Rectal smooth muscle tissue (tissue), 1 donor: ENCODE measurements at regions not wholly inside any gene's neighbourhood (a gene's known extent, or its start where the extent isn't known, plus 50 kb on each side); places are given as distances from the start of the nearest gene placed in this dataset.

Source experiments
- H3K27ac ChIP-seq: one replicate; pipeline ENCODE4 v1.7.0; 2013; ENCODE audit warnings: low read depth, low read length, inconsistent platforms
- H3K27me3 ChIP-seq: one replicate; pipeline ENCODE4 v1.7.0; 2013; ENCODE audit warnings: low read length; ENCODE audit not compliant: control insufficient read depth, insufficient read depth
- H3K36me3 ChIP-seq: one replicate; pipeline ENCODE4 v1.7.0; 2013; ENCODE audit warnings: low read length; ENCODE audit not compliant: control insufficient read depth, insufficient read depth
- H3K4me1 ChIP-seq: one replicate; pipeline ENCODE4 v1.7.0; 2013; ENCODE audit warnings: low read length; ENCODE audit not compliant: control insufficient read depth, insufficient read depth
- H3K4me3 ChIP-seq: one replicate; pipeline ENCODE4 v1.7.0; 2013; ENCODE audit warnings: low read length
- H3K9ac ChIP-seq: one replicate; pipeline ENCODE4 v1.7.0; 2013; ENCODE audit warnings: low read length

DNA sequence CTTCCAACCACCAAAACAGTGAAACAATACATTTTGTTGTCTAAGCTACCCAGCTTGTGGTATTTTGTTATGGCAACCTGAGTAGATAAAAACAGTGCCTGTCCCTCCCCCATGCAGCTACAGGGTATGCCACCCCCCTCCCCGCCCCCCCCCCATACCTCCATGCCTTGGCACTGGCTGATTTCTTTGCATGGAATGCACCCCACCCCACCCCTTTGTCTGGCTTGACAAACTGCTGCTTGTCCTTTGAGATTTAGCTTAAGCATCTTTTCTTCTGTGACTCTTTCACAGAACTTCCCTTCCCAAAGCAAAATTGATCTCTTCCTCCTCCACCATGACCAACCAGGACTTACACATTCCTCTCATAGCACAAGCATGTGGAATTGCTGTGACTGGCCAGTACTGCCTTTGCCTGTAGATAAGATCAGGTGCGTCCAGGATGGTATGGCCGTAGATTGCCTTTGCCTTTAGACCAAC, 64.6 kb upstream of the ADGRF1 start:
- Histone ChIP-seq H3K4me3 (no peak overlapping the region), H3K9ac (no peak overlapping the region), H3K27me3 (no peaks in the 10 kb centered on the region), H3K27ac (peak overlapping the region; percentile 56), H3K4me1 (peaks cover 4% of the 10 kb centered on the region), H3K36me3 (no peaks in the 10 kb centered on the region)

GRCh38 chr6:47106216-47106615, 64.1 kb upstream of the ADGRF1 start:
- Histone ChIP-seq H3K4me3 (no peak overlapping the region), H3K36me3 (no peaks in the 10 kb centered on the region), H3K27me3 (no peaks in the 10 kb centered on the region), H3K4me1 (peaks cover 4% of the 10 kb centered on the region), H3K27ac (peak overlapping the region; percentile 56), H3K9ac (no peak overlapping the region)

DNA sequence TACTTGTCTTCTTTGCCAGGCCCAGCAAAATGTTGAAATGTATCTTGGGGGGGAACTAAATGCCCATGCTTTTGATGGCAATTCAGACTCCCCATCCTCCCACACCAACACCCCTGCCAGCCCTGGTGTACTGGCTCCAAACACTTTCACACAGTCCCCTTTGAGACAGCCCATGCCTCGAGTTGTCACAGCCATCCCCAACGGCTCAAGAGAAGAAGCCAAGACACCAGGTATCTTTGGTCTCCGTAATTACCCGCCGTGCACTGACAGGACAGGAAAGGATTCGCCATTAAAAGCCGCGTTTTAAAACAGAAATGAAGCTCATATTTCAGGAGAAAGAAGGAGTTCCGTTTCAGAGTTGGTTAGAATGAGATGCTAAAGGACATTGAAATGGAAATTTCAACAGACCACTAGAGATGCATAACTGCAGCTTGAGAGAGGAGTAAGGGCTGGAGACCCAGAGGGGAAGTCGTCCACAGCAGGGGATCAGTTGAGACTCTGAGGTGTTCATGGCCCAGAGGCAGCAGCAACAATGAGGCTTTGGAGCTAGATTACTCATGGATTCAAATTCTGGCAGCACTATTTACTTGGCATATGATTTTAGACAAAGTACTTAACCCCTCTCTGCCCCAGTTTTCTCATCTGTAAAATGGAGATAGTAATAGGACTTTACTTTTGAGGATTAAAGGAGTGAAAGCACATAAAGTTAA, 63.5 kb upstream of the ADGRF1 start:
- Histone ChIP-seq H3K27ac (peak overlapping the region; percentile 56), H3K4me3 (no peak overlapping the region), H3K36me3 (no peaks in the 10 kb centered on the region), H3K27me3 (no peaks in the 10 kb centered on the region), H3K4me1 (peaks cover 4% of the 10 kb centered on the region), H3K9ac (no peak overlapping the region)

GRCh38 chr6:47103931-47104330, 61.8 kb upstream of the ADGRF1 start:
- Histone ChIP-seq H3K27me3 (no peaks in the 10 kb centered on the region), H3K4me3 (no peak overlapping the region), H3K4me1 (peaks cover 4% of the 10 kb centered on the region), H3K9ac (no peak overlapping the region), H3K27ac (no peak overlapping the region), H3K36me3 (no peaks in the 10 kb centered on the region)

DNA sequence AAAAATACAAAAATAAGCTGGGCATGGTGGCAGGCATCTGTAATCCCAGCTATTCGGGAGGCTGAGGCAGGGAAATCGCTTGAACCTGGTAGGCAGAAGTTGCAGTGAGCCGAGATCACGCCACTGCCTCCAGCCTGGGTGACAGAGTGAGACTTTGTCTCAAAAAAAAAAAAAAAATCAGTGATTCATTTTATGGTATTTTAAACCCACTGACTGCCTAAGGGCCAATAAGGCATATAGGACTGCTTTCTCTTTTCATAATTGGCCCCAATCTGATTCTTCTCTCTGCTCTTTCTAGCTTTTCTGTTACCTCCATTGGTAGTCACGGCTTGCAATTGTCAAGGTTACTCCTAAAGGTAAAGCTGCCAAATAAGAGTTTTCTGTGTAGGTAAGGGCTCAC, 60.2 kb upstream of the ADGRF1 start:
- no peak overlapping the region for H3K9ac ChIP-seq
- no peaks in the 10 kb centered on the region for H3K36me3 ChIP-seq
- H3K27me3 ChIP-seq: no peaks in the 10 kb centered on the region
- H3K27ac ChIP-seq: no peak overlapping the region
- H3K4me1 ChIP-seq: peaks cover 4% of the 10 kb centered on the region
- no peak overlapping the region for H3K4me3 ChIP-seq

DNA sequence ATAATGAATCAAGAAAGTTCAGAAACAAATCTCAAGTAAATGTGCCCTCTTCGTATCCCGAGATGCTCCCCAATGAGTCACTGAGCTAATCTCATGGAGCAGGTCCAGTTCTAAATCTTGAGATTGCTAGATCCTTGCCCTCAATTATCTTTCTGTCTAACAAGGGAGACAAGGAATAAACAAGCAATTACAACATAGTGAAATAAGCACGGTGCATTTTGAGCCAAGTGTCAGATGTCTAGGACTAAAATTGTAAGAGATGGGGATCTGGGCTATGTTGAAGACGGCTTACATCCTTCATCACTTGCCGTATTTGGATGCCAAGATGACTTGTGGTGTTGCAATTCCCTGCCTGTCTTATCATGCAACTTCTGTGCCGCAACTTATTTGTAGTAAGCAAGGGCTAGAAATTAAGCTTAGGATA, 56.5 kb upstream of the ADGRF1 start:
- no peak overlapping the region for H3K27ac ChIP-seq

DNA sequence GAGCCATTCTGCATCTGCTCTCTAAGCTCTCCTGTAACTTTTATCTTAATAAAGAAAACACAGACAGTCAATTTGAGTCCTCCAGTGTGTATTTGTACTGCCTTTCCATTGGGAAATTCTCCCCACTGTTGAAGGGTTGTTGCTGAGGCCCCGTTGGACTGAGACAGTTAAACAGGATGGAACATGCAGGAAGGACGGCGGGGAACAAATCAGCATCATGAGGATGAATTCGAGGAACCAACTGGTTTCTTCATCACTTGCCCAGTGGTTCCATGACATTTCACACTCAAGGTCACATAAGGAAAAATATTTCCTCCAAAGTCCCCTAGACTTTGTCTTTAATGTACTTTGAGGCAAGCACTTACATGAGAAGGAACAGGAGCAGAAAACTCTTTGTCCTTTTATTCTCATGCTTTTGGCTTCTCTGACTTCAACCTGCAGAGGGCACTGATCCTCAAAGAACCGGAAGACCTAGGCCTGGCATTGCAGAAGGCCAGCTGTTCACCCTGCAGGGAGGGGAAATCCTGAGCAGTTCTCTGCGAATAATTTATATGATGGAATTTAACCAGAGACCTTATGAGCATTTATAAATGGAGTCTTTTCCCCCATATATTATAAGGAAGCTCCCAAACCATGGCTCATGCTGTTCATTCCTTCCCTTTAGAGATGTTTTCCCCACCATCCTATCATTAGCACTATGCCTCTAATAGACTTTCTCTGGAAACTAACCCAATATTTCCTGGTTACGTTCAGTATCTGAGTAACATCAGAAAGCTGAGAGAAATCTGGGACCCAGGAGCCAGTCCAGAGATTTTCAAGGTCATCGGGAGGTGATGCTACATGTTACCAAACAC, 55.2 kb upstream of the ADGRF1 start:
- H3K4me1 ChIP-seq: peaks cover 6% of the 10 kb centered on the region
- H3K27me3 ChIP-seq: no peaks in the 10 kb centered on the region
- no peak overlapping the region for H3K9ac ChIP-seq
- H3K36me3 ChIP-seq: no peaks in the 10 kb centered on the region
- H3K27ac ChIP-seq: no peak overlapping the region
- H3K4me3 ChIP-seq: no peak overlapping the region

More for the DNA sequence above, 56.5 kb upstream of the ADGRF1 start:
- H3K4me3 ChIP-seq: no peak overlapping the region
- H3K36me3 ChIP-seq: no peaks in the 10 kb centered on the region
- H3K9ac ChIP-seq: no peak overlapping the region
- H3K27me3 ChIP-seq: no peaks in the 10 kb centered on the region
- peaks cover 2% of the 10 kb centered on the region for H3K4me1 ChIP-seq

- Histone ChIP-seq H3K27me3 (no peaks in the 10 kb centered on the region), H3K4me3 (no peak overlapping the region), H3K4me1 (peaks cover 9% of the 10 kb centered on the region), H3K9ac (no peak overlapping the region), H3K36me3 (no peaks in the 10 kb centered on the region), H3K27ac (no peak overlapping the region)
Measured at GRCh38 chr6:47096211-47096895, 54.2 kb upstream of the ADGRF1 start.

GRCh38 chr6:47094241-47094925, 52.3 kb upstream of the ADGRF1 start:
- Histone ChIP-seq H3K36me3 (no peaks in the 10 kb centered on the region), H3K4me3 (no peak overlapping the region), H3K27me3 (no peaks in the 10 kb centered on the region), H3K9ac (no peak overlapping the region), H3K4me1 (peaks cover 9% of the 10 kb centered on the region), H3K27ac (no peak overlapping the region)

DNA sequence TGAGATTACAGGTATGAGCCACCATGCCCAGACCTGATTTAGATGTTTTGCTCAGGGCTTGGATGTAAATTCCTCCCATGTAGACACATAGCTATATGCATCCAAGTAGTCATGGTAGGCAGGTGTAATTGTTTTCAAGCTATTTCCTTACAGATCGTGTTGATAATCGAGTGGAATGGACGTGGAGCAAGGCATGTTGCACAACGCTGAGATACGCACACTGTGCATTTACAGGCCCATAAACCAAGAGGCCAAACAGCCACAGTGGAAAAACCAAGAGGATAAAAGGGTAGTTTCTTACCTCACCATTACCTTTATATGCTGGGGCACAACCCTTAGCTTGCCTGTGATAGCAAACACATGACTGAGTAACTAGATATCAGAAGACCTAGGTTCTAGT, 51.0 kb upstream of the ADGRF1 start:
- no peaks in the 10 kb centered on the region for H3K27me3 ChIP-seq
- peaks cover 9% of the 10 kb centered on the region for H3K4me1 ChIP-seq
- no peaks in the 10 kb centered on the region for H3K36me3 ChIP-seq
- H3K27ac ChIP-seq: no peak overlapping the region
- H3K9ac ChIP-seq: no peak overlapping the region
- no peak overlapping the region for H3K4me3 ChIP-seq

- peaks cover 7% of the 10 kb centered on the region for H3K4me1 ChIP-seq
- H3K27me3 ChIP-seq: no peaks in the 10 kb centered on the region
- no peak overlapping the region for H3K4me3 ChIP-seq
- no peaks in the 10 kb centered on the region for H3K36me3 ChIP-seq
- H3K27ac ChIP-seq: no peak overlapping the region
- H3K9ac ChIP-seq: no peak overlapping the region
Measured at GRCh38 chr6:47091886-47092668, 49.9 kb upstream of the ADGRF1 start.
